Liver (tissue), 8 donors: ENCODE measurements at regions not wholly inside any gene's neighbourhood (a gene's known extent, or its start where the extent isn't known, plus 50 kb on each side); places are given as distances from the start of the nearest gene placed in this dataset.

ENCODE experiments used
- DNase-seq: peaks from one replicate; pipeline ENCODE4 v3.0.0-alpha.2; 2017; ENCODE audit warnings: low spot score
- H3K27ac ChIP-seq, 2 donors: one replicate each; pipeline ENCODE4 v1.7.0; 2013; ENCODE audit warnings: inconsistent platforms in 2 of 2, low read length in 2 of 2, control low read depth in 1 of 2, low read depth in 1 of 2, mild to moderate bottlenecking in 1 of 2
- H3K27me3 ChIP-seq, 4 donors: one replicate each; pipeline versions ENCODE4 v1.6.1 to v1.7.0; 2013; ENCODE audit warnings: low read length in 3 of 4, inconsistent platforms in 1 of 4, mild to moderate bottlenecking in 1 of 4, moderate library complexity in 1 of 4; ENCODE audit not compliant: control insufficient read depth in 4 of 4, insufficient read depth in 4 of 4
- H3K36me3 ChIP-seq, 4 donors: one replicate each; pipeline versions ENCODE4 v1.6.1 to v1.7.0; 2013; ENCODE audit warnings: low read length in 3 of 4, mild to moderate bottlenecking in 3 of 4, low read depth in 1 of 4, moderate library complexity in 1 of 4; ENCODE audit not compliant: control insufficient read depth in 4 of 4, insufficient read depth in 3 of 4
- H3K4me1 ChIP-seq, 4 donors: one replicate each; pipeline versions ENCODE4 v1.6.1 to v1.7.0; 2013; ENCODE audit warnings: low read length in 3 of 4, mild to moderate bottlenecking in 3 of 4, moderate library complexity in 1 of 4; ENCODE audit not compliant: control insufficient read depth in 4 of 4, insufficient read depth in 4 of 4
- H3K4me3 ChIP-seq, 3 donors: one replicate each; pipeline versions ENCODE4 v1.6.1 to v1.7.0; 2013; ENCODE audit warnings: low read length in 3 of 3, control low read depth in 1 of 3, low read depth in 1 of 3, mild to moderate bottlenecking in 1 of 3
- H3K9ac ChIP-seq, 2 donors: one replicate each; pipeline ENCODE4 v1.7.0; 2013; ENCODE audit warnings: low read length in 2 of 2, mild to moderate bottlenecking in 2 of 2, moderate library complexity in 2 of 2, control low read depth in 1 of 2, low read depth in 1 of 2
- H3K9me3 ChIP-seq, 4 donors: one replicate each; pipeline versions ENCODE4 v1.6.1 to v1.7.0; 2013; ENCODE audit warnings: low read length in 3 of 4; ENCODE audit not compliant: control insufficient read depth in 4 of 4
- CTCF ChIP-seq: fragments of 150-350 bp; IDR thresholded peaks from 2 replicates; pipeline ENCODE4 v1.5.1; 2017; ENCODE audit warnings: improper control_type of control experiment, low read depth, low read length; ENCODE audit not compliant: missing input control
- EGR1 ChIP-seq, 2 donors: IDR thresholded peaks; 2 replicates each; pipeline ENCODE4 v1.6.1; 2016 to 2018; ENCODE audit warnings: antibody characterized with exemption in 2 of 2, low read depth in 2 of 2
- HNF4A ChIP-seq, 2 donors: conservative IDR thresholded peaks; 2 replicates each; pipeline ENCODE4 v1.6.1; 2016; ENCODE audit warnings: antibody characterized with exemption in 2 of 2, mild to moderate bottlenecking in 2 of 2
- HNF4G ChIP-seq: IDR thresholded peaks from 2 replicates; pipeline ENCODE4 v1.6.1; 2016; ENCODE audit warnings: antibody characterized with exemption
- NR2F2 ChIP-seq: IDR thresholded peaks from 2 replicates; pipeline ENCODE4 v1.6.1; 2016; ENCODE audit warnings: antibody characterized with exemption
- RAD21 ChIP-seq, 2 donors: IDR thresholded peaks; 2 replicates each; pipeline ENCODE4 v1.6.1; 2016; ENCODE audit warnings: antibody characterized with exemption in 2 of 2, mild to moderate bottlenecking in 2 of 2
- REST ChIP-seq: IDR thresholded peaks from 2 replicates; pipeline ENCODE4 v1.6.1; 2016; ENCODE audit warnings: antibody characterized with exemption, mild to moderate bottlenecking
- RXRA ChIP-seq, 2 donors: IDR thresholded peaks; 2 replicates each; pipeline ENCODE4 v1.6.1; 2017 to 2018; ENCODE audit warnings: antibody characterized with exemption in 2 of 2, mild to moderate bottlenecking in 1 of 2
- TAF1 ChIP-seq: conservative IDR thresholded peaks from 2 replicates; pipeline ENCODE4 v1.6.1; 2016; ENCODE audit warnings: antibody characterized with exemption, mild to moderate bottlenecking
- YY1 ChIP-seq: IDR thresholded peaks from 2 replicates; pipeline ENCODE4 v1.6.1; 2016; ENCODE audit warnings: antibody characterized with exemption, mild to moderate bottlenecking
- WGBS: extraction: QIAGEN DNeasy Blood & Tissue Kit; methylation state at CpG from one replicate; pipeline ENCODE4 v1.1.7; 2013; 5-methylcytosine and 5-hydroxymethylcytosine counted together
- TF ChIP-seq, protein P1 (sequence below): IDR thresholded peaks from 2 replicates; pipeline ENCODE4 v1.6.1; 2016; ENCODE audit warnings: antibody characterized with exemption
- donor health status: healthy.
- donor health status: healthy.
- donor health status: healthy.
- donor health status: healthy.
- donor health status: healthy.

DNA sequence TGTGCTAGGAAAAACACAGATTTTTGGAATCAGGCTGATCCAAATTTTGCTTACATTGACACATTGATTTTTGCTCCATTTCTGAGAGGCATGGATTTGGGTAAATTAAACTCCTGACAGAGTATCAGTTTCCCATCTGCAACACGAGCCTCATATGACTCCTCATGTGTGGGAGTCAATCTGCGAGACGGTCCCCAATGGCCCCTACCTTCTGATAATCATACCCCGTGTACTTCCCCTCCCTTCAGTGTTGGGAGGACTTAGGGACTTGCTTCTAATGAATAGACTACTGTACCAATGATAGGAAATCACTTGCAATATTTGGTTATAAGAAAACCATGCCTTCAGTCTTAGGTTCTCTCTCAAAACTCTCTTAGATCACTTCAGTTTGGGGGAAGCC is 302.7 kb downstream of the ETS1 start (continued):
- no peak for TF ChIP-seq CTCF
- TF ChIP-seq RXRA (IDR thresholded peaks at IDR 0.05), result no peak
- TF ChIP-seq NR2F2, result no peak

DNA sequence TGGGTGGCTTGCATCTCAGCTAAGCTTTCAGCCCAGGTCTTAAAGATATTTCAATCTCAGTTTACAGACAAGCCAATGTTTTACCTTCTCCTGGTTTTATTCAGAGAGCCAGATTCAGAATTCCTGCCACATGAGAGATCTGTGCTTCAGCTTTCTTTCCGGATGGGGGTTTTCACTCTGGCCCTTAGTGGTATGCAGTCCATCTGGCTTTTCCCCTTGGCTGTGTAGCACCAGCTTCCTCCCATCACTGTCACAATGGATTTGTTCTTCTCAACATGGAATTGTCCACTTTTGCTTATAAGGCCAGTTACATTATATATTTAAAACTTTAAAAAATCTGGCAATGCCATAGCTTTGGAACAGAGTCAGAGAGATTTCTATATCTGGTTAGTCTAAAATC is 303.9 kb downstream of the ETS1 start:
- DNase-seq, result no peak
- Histone ChIP-seq H3K36me3 (no peaks in the 10 kb centered on the region), H3K4me3 (no peak overlapping the region), H3K27me3 (no peaks in the 10 kb centered on the region), H3K4me1 (no peaks in the 10 kb centered on the region), H3K9ac (no peak overlapping the region), H3K9me3 (no peaks in the 10 kb centered on the region), H3K27ac (no peak overlapping the region)
- 78% methylated on average over 1 of the region's 1 CpG for WGBS
- TF ChIP-seq REST (no peak), TAF1 (no peak), EGR1 (IDR thresholded peaks at IDR 0.05; ENCODE audit: low read depth in 2 of 2) (no peak), HNF4A (conservative IDR thresholded peaks at IDR 0.05) (no peak), RAD21 (IDR thresholded peaks at IDR 0.05) (no peak), HNF4G (no peak), RXRA (IDR thresholded peaks at IDR 0.05) (no peak), YY1 (no peak)
- TF ChIP-seq, protein P1, sequence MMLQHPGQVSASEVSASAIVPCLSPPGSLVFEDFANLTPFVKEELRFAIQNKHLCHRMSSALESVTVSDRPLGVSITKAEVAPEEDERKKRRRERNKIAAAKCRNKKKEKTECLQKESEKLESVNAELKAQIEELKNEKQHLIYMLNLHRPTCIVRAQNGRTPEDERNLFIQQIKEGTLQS, result no peak

GRCh38 chr11:128282053-128282452 is 305.3 kb downstream of the ETS1 start:
- no peak overlapping the region for H3K4me3 ChIP-seq
- no peaks in the 10 kb centered on the region for H3K9me3 ChIP-seq
- H3K9ac ChIP-seq, result no peak overlapping the region
- no peaks in the 10 kb centered on the region for H3K27me3 ChIP-seq
- H3K36me3 ChIP-seq, result no peaks in the 10 kb centered on the region
- DNase-seq, result no peak
- no peaks in the 10 kb centered on the region for H3K4me1 ChIP-seq
- H3K27ac ChIP-seq, result no peak overlapping the region
- 88% methylated on average over 7 of the region's 7 CpGs for WGBS
- TF ChIP-seq NR2F2 (no peak), CTCF (no peak), RXRA (IDR thresholded peaks at IDR 0.05) (no peak), YY1 (no peak)
- TF ChIP-seq, protein P1, result no peak
